GM12878 (cell line): ENCODE measurements at regions not wholly inside any gene's neighbourhood (a gene's known extent, or its start where the extent isn't known, plus 50 kb on each side); places are given as distances from the start of the nearest gene placed in this dataset.

Source experiments
- BRCA1 ChIP-seq: IDR thresholded peaks from 2 replicates; pipeline ENCODE4 v1.6.1; 2011; ENCODE audit warnings: low read depth, low read length, improper control_type of control experiment
- CTCF ChIP-seq, 3 experiments: IDR thresholded peaks in 2 of 3; conservative IDR thresholded peaks in 1 of 3; 2 replicates each; pipeline ENCODE4 v1.5.1; 2011; ENCODE audit warnings: low read depth in 3 of 3, low read length in 3 of 3, mild to moderate bottlenecking in 3 of 3, control low read depth in 2 of 3, moderate library complexity in 2 of 3, inconsistent platforms in 1 of 3, mixed read lengths in 1 of 3; ENCODE audit not compliant: control insufficient read depth in 2 of 3, insufficient read depth in 1 of 3; ENCODE audit errors: extremely low read depth in 1 of 3
- DPF2 ChIP-seq: fragments of 450-650 bp; IDR thresholded peaks from 2 replicates; pipeline ENCODE4 v1.6.1; 2017; ENCODE audit warnings: mild to moderate bottlenecking
- EP300 ChIP-seq, 2 experiments: fragments of 150-350 bp in 1 of 2; IDR thresholded peaks; 2 replicates each; pipeline ENCODE4 v1.6.1; 2011 to 2012; ENCODE audit warnings: low read depth in 2 of 2, low read length in 2 of 2, borderline replicate concordance in 1 of 2, improper control_type of control experiment in 1 of 2, inconsistent platforms in 1 of 2; ENCODE audit not compliant: control insufficient read depth in 1 of 2
- NRF1 ChIP-seq: conservative IDR thresholded peaks from 2 replicates; pipeline ENCODE4 v1.6.1; 2011; ENCODE audit warnings: mild to moderate bottlenecking, low read depth, low read length, improper control_type of control experiment
- PBX3 ChIP-seq: IDR thresholded peaks from 2 replicates; pipeline ENCODE4 v1.6.1; 2011; ENCODE audit warnings: mild to moderate bottlenecking, low read depth, low read length, moderate library complexity; ENCODE audit not compliant: insufficient replicate concordance
- POLR2A ChIP-seq: IDR thresholded peaks from 2 replicates; pipeline ENCODE4 v1.6.1; 2011; ENCODE audit warnings: low read depth, mild to moderate bottlenecking, low read length
- POLR2AphosphoS5 ChIP-seq: IDR thresholded peaks from 2 replicates; pipeline ENCODE4 v1.6.1; 2011; ENCODE audit warnings: mild to moderate bottlenecking, low read length, inconsistent platforms
- SIX5 ChIP-seq: IDR thresholded peaks from 2 replicates; pipeline ENCODE4 v1.6.1; 2011; ENCODE audit warnings: mild to moderate bottlenecking, low read depth, low read length, moderate library complexity; ENCODE audit not compliant: severe bottlenecking
- ZNF207 ChIP-seq: fragments of 450-650 bp; IDR thresholded peaks from 2 replicates; pipeline ENCODE4 v1.6.1; 2014; ENCODE audit warnings: antibody characterized with exemption, mild to moderate bottlenecking, borderline replicate concordance

GRCh38 chr3:83193526-83193925 lies 1432.1 kb upstream of the GBE1 start:
- TF ChIP-seq SIX5 (no peak), CTCF (IDR thresholded peaks at IDR 0.05 in 2 of 3, conservative IDR thresholded peaks at IDR 0.05 in 1 of 3; ENCODE audit: control insufficient read depth in 2 of 3, extremely low read depth in 1 of 3, insufficient read depth in 1 of 3, low read depth in 3 of 3, low read length in 3 of 3) (no peak), DPF2 (no peak), BRCA1 (no peak), ZNF207 (no peak), EP300 (IDR thresholded peaks at IDR 0.05; ENCODE audit: borderline replicate concordance in 1 of 2, control insufficient read depth in 1 of 2, low read depth in 2 of 2, low read length in 2 of 2) (no peak), POLR2A (no peak), PBX3 (no peak), POLR2AphosphoS5 (no peak), NRF1 (no peak)
